ENCODE measurements at regions not wholly inside any gene's neighbourhood (a gene's known extent, or its start where the extent isn't known, plus 50 kb on each side); places are given as distances from the start of the nearest gene placed in this dataset.
"Not testable (repeated sequence)": the region's sequence is repeated elsewhere in the genome, so short reads cannot be mapped to it uniquely, and the experiment has no call there.

DNA sequence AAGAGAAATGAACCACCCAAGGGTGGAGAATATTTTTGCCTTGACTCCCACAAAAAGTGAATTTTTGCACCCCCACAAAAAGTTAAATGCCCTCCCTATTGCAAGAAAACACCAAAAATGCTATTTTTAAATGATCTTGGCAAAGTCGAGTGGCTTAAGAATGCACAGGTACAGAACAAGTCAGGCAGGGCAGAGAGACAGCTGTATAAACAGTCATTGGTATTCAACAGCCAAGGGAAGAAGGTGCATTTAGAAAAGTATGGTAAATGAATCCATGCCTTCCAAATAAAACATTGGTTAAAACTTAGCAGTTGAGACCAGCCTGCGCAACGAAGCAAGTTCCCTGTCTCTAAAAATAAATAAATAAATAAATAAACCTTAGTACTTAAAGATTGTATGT lies 169.3 kb downstream of the CHIC2 start:
- no peak overlapping the region for H3K27ac ChIP-seq
- peaks cover 0 to 12% (median 0%) of the 10 kb centered on the region in 4 donors for H3K4me1 ChIP-seq
- no peaks in the 10 kb centered on the region for H3K27me3 ChIP-seq
- WGBS, 2 donors = 50 to 66% methylated on average over 3 of the region's 3 CpGs
- H3K4me3 ChIP-seq = no peak overlapping the region
- no peaks in the 10 kb centered on the region for H3K36me3 ChIP-seq
- H3K9me3 ChIP-seq = no peaks in the 10 kb centered on the region
- DNase-seq (ENCODE audit: low spot score in 2 of 2) = no peak
- TF ChIP-seq POLR2A (IDR thresholded peaks at IDR 0.05) (no peak), CTCF (IDR thresholded peaks at IDR 0.05) (no peak), EP300 (IDR thresholded peaks at IDR 0.05) (no peak)

GRCh38 chr4:53890461-53890860 lies 173.9 kb downstream of the CHIC2 start:
- no peak for DNase-seq (ENCODE audit: low spot score in 2 of 2)
- Histone ChIP-seq H3K27me3 (no peaks in the 10 kb centered on the region), H3K9me3 (no peaks in the 10 kb centered on the region), H3K36me3 (no peaks in the 10 kb centered on the region), H3K27ac (no peak overlapping the region), H3K4me1 (peaks cover 0 to 10% (median 0%) of the 10 kb centered on the region in 4 donors), H3K4me3 (no peak overlapping the region)
- TF ChIP-seq CTCF (IDR thresholded peaks at IDR 0.05) (no peak), POLR2A (IDR thresholded peaks at IDR 0.05) (no peak), EP300 (IDR thresholded peaks at IDR 0.05) (no peak)
- WGBS, 2 donors = 70 to 80% methylated on average over 4 of the region's 4 CpGs

DNA sequence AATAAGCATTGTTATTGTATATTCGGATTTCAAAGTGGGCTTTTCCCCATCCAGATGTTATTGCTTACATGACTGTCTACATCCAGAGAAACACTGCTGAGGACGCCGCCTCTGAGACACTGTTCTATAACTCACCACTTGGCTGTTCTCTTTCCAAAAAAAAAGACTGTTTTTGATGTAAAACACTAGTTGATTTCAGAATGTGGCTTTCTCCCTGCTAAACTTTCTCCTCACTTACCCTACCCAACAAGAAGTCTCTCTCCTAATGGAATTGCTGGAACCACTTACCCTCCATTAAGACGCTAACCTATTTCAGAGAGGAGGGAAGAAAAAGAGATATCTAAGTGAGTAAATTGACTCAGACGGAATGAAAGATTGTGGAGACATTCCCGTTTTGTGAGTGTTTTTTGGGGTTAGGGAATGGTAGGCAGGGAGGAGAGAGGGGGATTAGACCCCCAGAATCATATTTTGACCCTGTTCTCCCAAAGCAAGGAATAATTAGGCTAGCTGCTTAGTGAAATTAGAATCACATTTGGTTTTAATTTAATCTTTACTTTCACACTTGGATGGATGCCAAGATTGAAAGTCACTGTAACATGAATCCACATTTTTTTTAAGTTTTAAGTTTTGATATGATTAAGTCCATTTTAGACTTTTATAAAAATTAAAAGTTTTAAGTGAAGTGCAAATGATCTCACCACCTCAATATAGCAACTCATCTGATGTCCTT lies 174.9 kb downstream of the CHIC2 start:
- Histone ChIP-seq H3K4me3 (no peak overlapping the region), H3K27ac (no peak overlapping the region), H3K9me3 (no peaks in the 10 kb centered on the region), H3K4me1 (peaks cover 0 to 11% (median 0%) of the 10 kb centered on the region in 4 donors), H3K36me3 (no peaks in the 10 kb centered on the region), H3K27me3 (no peaks in the 10 kb centered on the region)
- no peak for DNase-seq (ENCODE audit: low spot score in 2 of 2)
- no peak for TF ChIP-seq POLR2A (IDR thresholded peaks at IDR 0.05)
- TF ChIP-seq CTCF (IDR thresholded peaks at IDR 0.05) = no peak
- no peak for TF ChIP-seq EP300 (IDR thresholded peaks at IDR 0.05)
- WGBS, 2 donors = 54 to 69% methylated on average over 6 of the region's 6 CpGs

- peaks cover 0 to 11% (median 0%) of the 10 kb centered on the region in 4 donors for H3K4me1 ChIP-seq
- no peak overlapping the region for H3K27ac ChIP-seq
- no peaks in the 10 kb centered on the region for H3K36me3 ChIP-seq
- no peak for TF ChIP-seq POLR2A (IDR thresholded peaks at IDR 0.05)
- no peak for TF ChIP-seq EP300 (IDR thresholded peaks at IDR 0.05)
- no peak for TF ChIP-seq CTCF (IDR thresholded peaks at IDR 0.05)
- no peaks in the 10 kb centered on the region for H3K27me3 ChIP-seq
- no peak for DNase-seq (ENCODE audit: low spot score in 2 of 2)
- WGBS, 2 donors = 15 to 31% methylated on average over 2 of the region's 2 CpGs
- H3K9me3 ChIP-seq = no peaks in the 10 kb centered on the region
- H3K4me3 ChIP-seq = no peak overlapping the region
Observed at GRCh38 chr4:53886090-53886489, 178.3 kb downstream of the CHIC2 start.

GRCh38 chr4:53885668-53886067 lies 178.7 kb downstream of the CHIC2 start:
- Histone ChIP-seq H3K27ac (no peak overlapping the region), H3K27me3 (no peaks in the 10 kb centered on the region), H3K9me3 (no peaks in the 10 kb centered on the region), H3K4me1 (peaks cover 0 to 11% (median 0%) of the 10 kb centered on the region in 4 donors), H3K4me3 (no peak overlapping the region), H3K36me3 (no peaks in the 10 kb centered on the region)
- DNase-seq (ENCODE audit: low spot score in 2 of 2) = no peak
- 62 to 66% methylated on average over 2 of the region's 2 CpGs for WGBS, 2 donors
- TF ChIP-seq CTCF (IDR thresholded peaks at IDR 0.05) (no peak), EP300 (IDR thresholded peaks at IDR 0.05) (no peak), POLR2A (IDR thresholded peaks at IDR 0.05) (no peak)

DNA sequence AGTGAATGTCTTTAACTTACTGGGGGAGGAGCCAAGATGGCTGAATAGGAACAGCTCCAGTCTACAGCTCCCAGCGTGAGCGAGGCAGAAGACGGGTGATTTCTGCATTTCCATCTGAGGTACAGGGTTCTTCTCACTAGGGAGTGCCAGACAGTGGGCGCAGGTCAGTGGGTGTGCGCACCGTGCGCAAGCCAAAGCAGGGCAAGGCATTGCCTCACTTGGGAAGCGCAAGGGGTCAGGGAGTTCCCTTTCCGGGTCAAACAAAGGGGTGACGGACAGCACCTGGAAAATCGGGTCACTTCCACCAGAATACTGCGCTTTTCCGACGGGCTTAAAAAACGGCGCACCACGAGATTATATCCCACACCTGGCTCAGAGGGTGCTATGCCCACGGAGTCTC lies 187.3 kb downstream of the CHIC2 start:
- not testable (repeated sequence) for H3K4me1 ChIP-seq; DNase-seq (ENCODE audit: low spot score in 2 of 2); H3K27me3 ChIP-seq; H3K36me3 ChIP-seq; H3K27ac ChIP-seq; H3K9me3 ChIP-seq; H3K4me3 ChIP-seq
- 90 to 93% methylated on average over 18 of the region's 18 CpGs for WGBS, 2 donors

Data from tibial nerve (tissue), 4 donors.